A673 (cell line): ENCODE measurements at regions not wholly inside any gene's neighbourhood (a gene's known extent, or its start where the extent isn't known, plus 50 kb on each side); places are given as distances from the start of the nearest gene placed in this dataset.

Source experiments
- CTCF ChIP-seq: fragments of 300-800, 200-600 bp; sonication (generic); conservative IDR thresholded peaks from 2 replicates; pipeline ENCODE4 v1.5.1; 2017; ENCODE audit warnings: low read depth, mild to moderate bottlenecking, antibody characterized with exemption, low read length, moderate library complexity, mixed read lengths
- EZH2 ChIP-seq: fragments of 200-600 bp; sonication (generic); IDR thresholded peaks from 2 replicates; pipeline ENCODE4 v1.6.1; 2017; ENCODE audit warnings: borderline replicate concordance, low read depth, mild to moderate bottlenecking, mixed read lengths, antibody characterized with exemption, low read length; ENCODE audit not compliant: poor library complexity, severe bottlenecking

DNA sequence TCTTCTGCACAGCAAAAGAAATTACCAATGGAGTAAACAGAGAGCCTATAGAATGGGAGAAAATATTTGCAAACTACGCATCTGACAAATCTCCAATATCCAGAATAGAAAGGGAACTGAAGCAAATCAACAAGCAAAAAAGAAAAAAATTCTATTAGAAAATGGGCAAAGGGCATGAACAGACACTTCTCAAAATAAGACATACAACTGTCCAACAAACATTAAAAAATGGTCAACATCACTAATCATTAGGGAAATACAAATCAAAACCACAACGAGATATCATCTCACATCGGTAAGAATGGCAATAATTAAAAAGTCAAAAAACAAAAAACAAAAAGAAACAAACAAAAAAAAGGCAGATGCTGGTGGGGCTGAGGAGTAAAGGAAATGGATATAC lies 356.4 kb downstream of the ADCYAP1 start:
- TF ChIP-seq CTCF (no peak), EZH2 (no peak)
